Fibroblast of the conjunctiva (primary cell): ENCODE measurements at regions not wholly inside any gene's neighbourhood (a gene's known extent, or its start where the extent isn't known, plus 50 kb on each side); places are given as distances from the start of the nearest gene placed in this dataset.
A peak's percentile ranks its signal among the peaks of the same experiment; 100 is the strongest.
"Not testable (repeated sequence)": the region's sequence is repeated elsewhere in the genome, so short reads cannot be mapped to it uniquely, and the experiment has no call there.

Experiments used
- DNase-seq: peaks from one replicate; pipeline ENCODE4 v3.0.0-alpha.2; 2010; ENCODE audit warnings: low read depth

DNA sequence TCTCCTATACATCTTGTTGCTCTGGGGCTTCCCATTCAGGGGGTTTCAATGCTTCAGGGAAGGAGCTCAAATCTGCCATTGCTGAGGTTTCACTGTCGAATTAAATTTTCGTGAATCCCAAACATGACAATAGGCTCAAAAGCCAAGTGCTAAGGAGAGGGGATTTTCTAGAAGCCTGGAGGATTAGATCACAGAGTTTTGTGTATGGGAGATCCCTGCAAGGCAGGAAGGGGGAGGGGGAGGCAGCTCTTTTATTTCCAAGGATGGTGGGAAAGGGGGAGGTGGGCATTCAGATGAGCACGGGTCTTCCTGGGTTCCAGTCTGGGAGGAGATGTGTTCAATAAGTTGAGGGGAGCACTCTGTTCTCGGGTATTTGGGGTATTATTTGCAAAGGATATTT lies 69.9 kb upstream of the DLG1 start:
- DNase-seq = no peak

DNA sequence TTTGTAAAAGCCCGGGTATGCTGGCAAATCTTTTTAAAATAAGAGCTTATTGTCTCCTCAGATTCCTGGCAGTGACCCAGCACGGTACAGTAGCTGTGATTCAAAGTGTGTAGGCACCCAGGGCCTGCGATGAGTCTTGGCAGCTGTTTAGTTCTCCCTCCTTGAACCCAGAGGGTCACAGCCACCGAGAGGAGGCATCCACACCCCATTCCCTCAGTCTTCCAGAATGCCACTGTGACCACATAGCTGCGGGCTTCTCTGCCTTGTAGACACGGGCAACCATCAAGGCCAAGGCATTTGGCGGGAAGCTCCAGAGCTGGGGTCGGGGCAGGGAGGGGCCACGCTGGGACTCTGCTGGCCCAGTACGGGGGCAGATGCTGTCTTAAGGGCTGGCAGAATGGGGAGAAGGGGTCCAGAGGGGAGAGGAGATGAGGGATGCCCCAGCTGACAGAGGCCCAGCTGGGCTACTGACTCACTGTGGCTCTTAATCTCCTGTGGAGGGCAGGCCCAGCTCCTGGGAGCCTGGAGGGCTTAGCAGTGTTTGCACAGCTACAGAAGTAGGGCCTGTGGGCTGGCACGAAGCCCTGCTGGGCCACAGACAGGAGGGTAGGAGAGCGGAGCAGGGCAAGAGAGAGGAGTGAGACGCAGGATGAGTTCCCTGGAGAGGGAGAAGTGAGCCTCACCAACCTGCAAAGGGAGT lies 68.8 kb upstream of the DLG1 start:
- DNase-seq = peak; percentile 68

DNA sequence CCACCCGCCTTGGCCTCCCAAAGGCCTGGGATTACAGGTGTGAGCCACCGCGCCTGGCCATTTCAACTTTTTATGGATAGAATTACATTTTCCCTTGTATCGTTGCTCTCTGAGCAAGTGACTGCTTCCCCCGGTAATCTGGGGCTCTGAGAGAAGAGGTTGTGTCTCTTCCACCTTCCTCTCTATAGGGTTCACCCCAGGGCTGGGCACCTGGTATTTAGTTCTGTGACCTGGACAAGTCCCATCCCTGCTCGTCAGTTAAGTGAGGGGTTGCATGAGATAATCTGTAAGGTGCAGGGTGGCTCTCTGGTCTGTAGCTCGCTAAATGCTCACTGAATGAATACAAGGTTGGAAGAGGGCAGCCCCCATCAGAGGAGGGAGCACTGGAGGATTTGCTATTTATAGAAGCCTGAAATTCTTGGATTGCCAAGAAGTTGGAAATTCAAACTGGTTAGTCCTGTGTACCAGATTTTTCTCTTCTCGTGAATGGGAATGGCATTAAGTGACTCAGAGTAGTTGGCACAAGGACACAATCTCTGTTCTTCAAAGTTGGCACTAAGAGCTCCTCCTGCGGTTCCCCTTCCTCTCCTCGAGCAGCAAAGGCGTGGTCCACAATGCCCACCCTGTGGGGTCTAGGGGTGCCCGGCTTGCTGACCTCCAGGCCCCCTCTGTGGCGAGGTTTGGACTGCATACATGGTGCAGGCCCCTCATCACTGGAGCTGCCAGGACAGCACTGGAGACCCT lies 68.1 kb upstream of the DLG1 start:
- DNase-seq = no peak

DNA sequence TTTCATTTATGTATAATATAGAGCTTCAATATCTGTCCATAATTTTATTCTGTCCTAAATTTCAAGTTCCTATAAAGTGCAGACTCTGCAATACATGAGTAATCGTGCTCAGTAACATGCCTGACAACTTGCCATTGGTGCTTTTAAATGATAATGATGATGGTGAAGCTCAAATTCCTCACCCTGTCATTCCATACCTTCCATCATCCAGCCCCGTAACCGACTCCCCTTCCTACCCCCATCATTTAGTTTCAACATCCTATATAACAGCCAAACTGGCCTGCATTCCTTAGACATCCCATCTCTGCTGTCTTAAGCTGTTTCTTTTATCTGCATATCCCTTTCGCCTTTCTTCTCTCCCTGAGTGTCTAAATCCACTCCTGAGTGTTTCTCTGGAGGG lies 67.2 kb upstream of the DLG1 start:
- no peak for DNase-seq

DNA sequence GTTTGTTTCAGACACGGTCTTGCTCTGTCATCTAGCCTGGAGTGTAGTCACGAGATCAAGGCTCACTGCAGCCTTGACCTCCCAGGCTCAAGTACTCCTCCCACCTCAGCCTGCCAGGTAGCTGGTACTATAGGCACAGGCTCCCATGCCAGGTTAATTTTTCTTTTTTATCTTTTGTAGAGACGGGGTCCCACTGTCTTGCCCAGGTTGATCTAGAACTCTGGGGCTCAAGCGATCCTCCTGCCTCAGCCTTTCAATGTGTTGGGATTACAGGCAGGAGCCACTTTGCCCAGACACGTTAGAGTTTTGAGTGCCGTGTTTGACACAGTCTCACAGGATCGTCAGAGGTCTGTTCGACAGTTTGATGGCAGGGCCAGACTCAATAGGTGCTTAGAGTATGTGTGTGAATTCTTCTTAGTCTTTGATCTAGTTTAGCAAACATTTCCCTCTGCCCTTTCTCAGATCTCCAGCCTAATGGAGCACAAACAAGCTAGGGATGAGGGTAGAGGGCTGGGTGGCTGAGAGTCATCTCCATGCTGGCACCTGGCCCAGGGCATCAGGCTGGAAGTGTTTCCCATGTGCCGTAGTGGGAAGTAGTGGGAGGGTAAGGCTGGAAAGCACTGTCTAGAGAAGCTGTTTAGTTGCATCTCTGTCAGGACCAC lies 66.1 kb upstream of the DLG1 start:
- DNase-seq = no peak

DNA sequence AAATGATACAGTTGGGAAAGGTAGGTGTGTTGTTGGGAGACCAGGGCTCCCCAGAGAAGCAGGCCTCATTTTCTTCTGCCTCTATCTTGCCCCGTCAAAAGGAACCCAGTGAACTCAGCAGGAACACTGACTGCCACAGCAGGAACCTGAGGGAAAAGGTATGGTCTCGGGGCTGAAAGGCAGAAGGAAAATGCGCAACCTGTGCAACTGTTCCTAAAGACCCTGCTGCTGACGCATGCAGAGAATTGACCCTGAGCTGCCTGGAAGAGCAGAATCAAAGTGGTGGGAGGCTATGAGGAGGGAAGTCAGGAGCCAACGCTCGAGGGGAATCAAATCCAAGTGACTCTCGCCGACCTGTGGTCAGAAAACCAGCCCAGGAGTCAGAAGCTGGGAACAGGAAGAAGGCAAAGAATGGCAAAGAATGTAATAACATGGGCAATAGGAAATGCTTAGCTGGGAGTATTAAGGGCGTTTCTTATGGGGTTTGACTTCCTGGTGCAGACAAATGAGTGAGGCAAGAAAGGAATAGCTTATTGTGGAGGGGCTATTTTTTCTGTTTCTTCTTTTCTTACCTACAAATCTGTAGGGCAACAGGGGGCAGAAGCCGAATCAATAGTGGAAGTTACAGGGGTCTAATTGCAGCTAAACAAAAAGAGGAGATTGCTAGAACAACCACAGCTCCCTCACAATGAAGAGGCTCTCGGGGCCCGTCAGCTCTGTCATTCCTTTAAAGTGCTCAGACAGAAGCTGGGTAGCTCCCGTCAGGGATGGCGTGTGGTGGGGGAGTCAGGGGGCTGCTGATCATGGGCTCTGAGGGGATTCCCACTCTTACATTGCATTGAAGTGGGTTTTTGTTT lies 65.4 kb upstream of the DLG1 start:
- DNase-seq = no peak

DNA sequence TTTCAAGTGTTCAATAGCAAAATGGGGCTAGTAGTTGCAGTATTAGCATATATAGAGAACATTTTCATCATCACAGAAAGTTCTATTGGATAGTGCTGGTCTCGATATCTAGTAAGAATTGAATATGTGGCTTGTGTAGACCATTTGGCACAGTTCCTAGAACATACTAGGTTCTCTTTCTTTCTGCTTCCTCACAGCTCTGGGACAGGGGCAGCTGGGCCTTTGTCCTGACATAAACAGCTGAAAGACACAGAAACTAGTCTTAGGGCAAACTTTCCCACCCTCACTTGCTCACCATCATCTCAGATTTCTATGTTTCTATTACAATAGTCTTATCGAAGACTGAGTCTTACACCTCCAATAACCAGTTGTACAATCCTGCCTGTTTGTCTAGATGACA lies 63.7 kb upstream of the DLG1 start:
- DNase-seq = no peak

DNA sequence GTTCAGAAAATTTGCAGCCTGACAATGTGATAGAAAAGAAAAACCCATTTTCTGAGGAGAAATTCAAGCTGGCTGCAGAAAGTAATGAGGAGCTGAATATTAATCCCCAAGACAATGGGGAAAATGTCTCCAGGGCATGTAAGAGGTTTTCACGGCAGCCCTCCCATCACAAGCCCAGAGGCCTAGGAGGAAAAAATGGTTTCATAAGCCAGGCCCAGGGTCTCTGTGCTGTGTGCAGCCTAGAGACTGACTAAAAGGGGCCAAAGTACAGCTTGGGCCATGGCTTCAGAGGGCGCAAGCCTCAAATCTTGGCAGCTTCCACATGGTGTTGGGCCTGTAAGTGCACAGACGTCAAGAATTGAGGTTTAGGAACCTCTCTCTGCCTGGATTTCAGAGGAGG lies 61.7 kb upstream of the DLG1 start:
- DNase-seq = not testable (repeated sequence)

DNA sequence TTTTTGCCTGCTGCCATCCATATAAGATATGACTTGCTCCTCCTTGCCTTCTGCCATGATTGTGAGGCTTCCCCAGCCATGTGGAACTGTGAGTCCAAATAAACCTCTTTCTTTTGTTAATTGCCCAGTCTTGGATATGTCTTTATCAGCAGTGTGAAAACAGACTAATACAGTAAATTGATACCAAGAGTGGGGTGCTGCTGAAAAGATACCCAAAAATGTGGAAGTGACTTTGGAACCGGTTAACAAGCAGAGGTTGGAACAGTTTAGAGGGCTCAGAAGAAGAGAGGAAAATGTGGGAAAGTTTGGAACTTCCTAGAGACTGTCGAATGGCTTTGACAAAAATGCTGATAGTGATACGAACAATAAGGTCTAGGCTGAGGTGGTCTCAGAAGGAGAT lies 61.1 kb upstream of the DLG1 start:
- not testable (repeated sequence) for DNase-seq

DNA sequence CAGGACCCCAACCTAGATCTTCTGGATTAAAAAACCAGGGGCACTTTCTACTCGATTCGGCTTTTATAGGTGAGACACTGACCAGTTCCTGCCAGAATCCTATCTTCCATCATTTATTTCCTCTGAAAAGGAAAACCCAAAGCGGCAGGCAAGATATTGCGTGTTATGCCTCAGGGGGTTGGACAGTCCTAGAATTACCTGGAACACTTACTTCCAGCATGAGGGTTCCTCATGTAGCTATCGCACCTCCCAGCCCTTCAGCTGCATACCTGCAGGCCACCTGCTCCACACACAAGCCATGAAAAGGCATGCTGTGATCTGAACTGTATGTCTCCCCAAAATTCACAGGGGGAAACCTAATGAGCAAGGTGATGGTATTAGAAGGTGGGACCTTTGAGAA lies 58.3 kb upstream of the DLG1 start:
- no peak for DNase-seq

DNA sequence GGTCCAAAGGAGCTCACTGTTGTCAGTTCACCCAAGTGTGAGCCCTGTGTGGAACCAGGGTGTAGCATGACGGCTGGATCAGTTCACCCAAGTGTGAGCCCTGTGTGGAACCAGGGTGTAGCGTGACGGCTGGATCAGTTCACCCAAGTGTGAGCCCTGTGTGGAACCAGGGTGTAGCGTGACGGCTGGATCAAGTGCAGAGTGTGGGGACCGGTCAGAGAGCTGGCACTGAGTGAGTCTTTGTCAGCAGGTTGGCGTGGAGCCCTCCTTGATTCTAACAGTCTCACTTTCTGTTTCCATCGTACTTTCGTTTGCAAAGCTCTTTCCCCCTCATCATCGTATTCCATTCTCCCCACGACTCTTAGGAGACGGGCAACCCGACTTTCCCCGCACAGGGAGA lies 57.9 kb upstream of the DLG1 start:
- DNase-seq = no peak

DNA sequence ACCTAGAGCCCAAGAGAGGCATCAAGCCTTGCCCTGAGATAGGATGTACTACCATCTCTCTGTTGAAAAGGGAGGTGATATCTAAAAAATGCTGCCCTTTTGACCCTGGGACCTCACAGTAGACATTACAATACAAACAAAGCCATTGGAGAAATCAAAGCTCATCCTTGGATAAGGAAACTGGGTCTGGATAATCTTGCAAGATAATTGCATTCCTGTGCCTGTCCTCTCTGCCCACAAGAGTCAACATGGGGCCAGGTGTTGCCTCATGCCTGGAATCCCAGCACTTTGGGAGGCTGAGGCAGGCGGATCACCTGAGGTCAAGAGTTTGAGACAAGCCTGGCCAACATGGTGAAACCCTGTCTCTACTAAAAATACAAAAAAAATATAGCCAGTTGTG lies 57.3 kb upstream of the DLG1 start:
- no peak for DNase-seq

DNA sequence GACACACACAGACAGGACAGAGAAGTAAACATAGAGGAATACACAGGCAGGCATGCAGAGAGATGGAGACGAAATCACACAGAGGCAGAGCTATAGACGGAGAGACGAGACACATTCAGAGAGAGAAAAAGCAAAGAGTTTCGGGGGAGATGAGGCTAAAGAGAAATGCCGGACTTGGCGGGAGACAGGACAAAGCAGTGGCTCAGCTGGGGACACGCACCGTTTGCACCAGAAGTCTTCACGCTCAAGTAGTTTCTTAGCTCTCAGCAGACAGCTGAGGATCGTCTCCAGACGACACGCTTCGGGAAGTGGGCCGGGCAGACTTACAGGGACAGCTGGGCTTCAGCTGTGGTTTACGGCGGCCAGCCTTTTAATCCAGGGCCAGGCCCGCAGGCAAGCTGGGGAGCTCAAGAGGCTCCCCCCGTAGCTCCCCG lies 56.2 kb upstream of the DLG1 start:
- no peak for DNase-seq

DNA sequence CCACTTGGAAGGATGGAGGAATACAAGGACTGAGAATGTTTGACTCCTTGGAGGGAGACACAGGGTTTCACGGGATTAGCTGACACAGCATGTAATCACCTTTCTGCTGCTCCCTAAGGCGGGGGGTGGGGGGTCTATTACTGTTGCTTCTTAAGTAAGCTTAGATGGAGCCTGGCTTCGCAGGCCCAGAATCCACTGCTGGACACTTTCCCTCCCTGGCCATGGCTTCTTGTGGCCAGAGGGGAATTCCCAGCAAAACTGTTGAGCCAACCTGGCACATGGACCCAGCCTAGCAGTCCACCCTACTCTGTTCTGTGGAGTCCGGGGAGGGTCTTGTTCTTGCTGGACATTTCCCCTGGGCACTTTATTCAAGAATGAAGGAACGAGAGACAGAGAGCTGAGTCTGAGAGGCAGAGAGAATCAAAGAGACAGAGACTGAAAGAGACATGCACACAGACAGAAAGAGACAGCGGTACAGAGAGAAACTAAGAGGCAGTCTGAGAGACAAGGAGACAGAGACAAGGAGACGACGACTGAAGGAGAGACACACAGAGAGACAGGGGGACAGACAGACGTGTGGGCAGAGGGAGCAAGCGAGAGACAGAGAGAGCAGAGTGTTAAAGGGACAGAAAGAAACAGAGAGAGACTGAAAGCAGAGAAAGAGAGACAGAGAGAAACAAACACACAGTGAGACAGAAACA lies 55.6 kb upstream of the DLG1 start:
- no peak for DNase-seq

DNA sequence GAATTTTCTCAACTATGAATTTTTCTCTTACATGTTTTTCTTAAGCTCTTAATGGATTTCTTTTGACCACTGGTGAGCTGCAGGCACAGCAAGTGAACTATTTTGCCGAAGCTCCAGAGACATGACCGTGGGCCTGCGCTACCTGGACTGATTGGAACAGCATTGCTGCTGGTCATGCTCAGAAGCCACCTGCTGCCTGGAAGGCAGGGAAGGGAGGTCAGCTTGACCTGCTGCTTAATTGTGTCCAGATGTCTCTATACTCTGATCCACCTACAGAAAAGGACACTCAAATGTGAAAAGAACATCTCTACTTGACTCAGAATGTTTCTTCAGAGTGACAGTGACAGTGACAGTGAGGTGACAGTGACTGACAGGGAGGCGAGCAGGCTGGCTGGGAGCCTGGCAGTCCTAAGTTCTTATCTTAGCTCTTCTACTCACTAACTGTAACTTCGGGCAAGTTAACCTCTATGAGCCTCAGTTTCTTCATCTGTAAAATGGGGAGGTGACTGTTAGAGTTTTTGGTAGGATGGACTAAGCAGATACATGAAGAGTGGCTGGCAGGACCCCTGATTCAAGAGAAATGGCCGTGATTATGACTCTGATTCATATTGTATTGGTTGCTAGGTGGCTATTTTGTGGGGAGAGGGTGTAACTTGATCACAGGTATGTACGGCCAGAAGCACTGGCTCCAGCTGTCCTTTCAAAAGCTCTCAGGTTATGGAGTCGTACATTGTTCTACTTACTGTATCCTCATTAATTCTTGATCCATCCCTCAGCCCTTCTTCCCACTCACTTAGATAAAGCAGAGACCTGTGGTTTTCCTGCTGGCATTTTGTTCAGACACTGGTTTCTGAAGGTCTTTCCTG lies 54.8 kb upstream of the DLG1 start:
- DNase-seq = no peak

DNA sequence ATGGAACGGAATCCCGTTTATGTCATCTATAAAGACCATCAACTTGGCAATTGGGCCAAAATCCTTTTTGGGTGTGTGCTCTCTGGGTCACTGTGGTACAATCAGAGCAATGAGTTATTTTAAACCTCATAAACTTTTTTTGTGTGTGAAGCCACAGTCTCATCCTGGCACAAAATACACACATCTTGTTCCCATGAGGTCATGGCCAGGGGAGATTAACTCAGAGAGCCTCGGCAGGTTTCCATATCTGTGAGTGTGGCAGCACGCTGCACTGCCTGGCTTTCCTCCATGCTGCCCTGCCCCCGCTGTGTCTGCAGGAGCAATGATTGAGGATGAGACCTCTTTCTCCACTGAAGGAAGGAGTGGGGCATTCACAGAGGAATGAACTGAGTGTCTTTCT lies 54.0 kb upstream of the DLG1 start:
- DNase-seq = no peak

DNA sequence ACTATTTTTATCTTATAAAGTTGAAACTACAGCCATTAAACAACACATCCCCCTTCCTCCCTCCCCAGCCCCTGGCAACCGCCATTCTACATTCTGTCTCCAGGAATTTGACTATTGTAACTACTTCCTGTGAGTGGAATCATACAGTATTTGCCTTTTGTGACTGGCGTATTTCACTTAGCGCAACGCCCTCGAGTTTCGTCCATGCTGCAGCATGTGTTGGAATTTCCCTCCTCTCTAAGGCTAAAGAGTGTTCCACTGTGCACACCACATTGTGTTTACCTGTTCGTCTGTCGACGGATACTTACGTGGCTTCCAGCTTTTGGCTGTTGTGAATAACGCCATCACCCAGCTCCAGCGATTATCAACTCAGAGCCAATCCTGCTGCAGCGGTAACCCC lies 52.0 kb upstream of the DLG1 start:
- no peak for DNase-seq

DNA sequence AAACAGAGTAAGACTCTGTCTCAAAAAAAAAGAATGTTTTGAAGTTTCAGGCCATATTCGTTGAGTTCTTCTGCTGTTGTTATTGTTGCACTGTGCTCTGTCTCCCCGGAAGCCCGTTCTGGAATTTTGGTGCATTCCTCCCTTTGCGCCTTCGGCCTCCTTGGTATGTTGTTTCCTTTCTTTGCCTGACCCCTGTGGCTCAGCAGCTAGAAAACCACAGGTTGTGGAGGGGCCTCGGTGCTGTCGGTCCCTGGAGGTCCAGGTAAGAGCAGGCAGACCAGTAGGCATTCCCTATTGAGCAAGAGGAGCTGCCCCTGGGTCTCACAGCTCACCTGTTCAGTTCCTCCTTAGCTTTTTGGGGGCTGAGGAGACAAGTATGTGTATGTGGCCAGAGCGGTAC lies 51.0 kb upstream of the DLG1 start:
- DNase-seq = no peak
